GM12878 (cell line): ENCODE measurements at regions not wholly inside any gene's neighbourhood (a gene's known extent, or its start where the extent isn't known, plus 50 kb on each side); places are given as distances from the start of the nearest gene placed in this dataset.

Source experiments
- ATAC-seq: fragments of 200-7000 bp; cut with Tn5 transposase; 3 replicates; pipeline ENCODE4 v1.9.1; 2020; ENCODE audit warnings: mild to moderate bottlenecking, moderate library complexity
- BruUV-seq: library from RNA; stranded (reverse); fragments of 400-500 nt; replicated peaks from 2 replicates; lab custom pipeline; 2021; lab: Mats Ljungman, UMichigan
- CTCF ChIA-PET: fragments of 300-600 bp; sonication (Branson Sonifier 250); formaldehyde crosslinking; extraction: SDS; loops from one replicate; lab custom pipeline; 2021; ENCODE audit warnings: inconsistent platforms; lab: Yijun Ruan, JAX
- POLR2A ChIA-PET: fragments of 350-600 bp; formaldehyde crosslinking; extraction: SDS; loops from one replicate; lab custom pipeline; 2021; ENCODE audit warnings: inconsistent platforms; lab: Charles Lee
- RAD21 ChIA-PET: fragments of 300-600 bp; sonication (Branson Sonifier 250); formaldehyde crosslinking; loops from one replicate; lab custom pipeline; 2023; ENCODE audit warnings: antibody characterized with exemption; ENCODE audit not compliant: unreplicated experiment; lab: Charles Lee
- SMC1A ChIA-PET: fragments of 300-600 bp; sonication (Branson Sonifier 250); formaldehyde crosslinking; loops from one replicate; lab custom pipeline; 2023; ENCODE audit not compliant: unreplicated experiment, uncharacterized antibody; lab: Charles Lee
- DNase-seq: peaks from one replicate; pipeline ENCODE4 v3.0.0-alpha.2; 2011; ENCODE audit warnings: low read depth, low spot score
- FAIRE-seq: peaks from 3 replicates; lab custom pipeline; 2011; peaks lifted over from hg19 to GRCh38; lab: Jason Lieb, UNC
- H2AFZ ChIP-seq: 2 replicates; pipeline ENCODE4 v1.6.0; 2011; ENCODE audit warnings: low read depth, low read length, control low read depth; ENCODE audit not compliant: control insufficient read depth
- H3K27ac ChIP-seq: 2 replicates; pipeline ENCODE4 v1.5.1; 2011; ENCODE audit warnings: control low read depth; ENCODE audit not compliant: control insufficient read depth, insufficient read depth
- H3K27me3 ChIP-seq, 2 experiments: replicated peaks in 1 of 2; 2 replicates each; pipeline versions ENCODE4 v1.6.0 to v1.6.1; 2011; ENCODE audit warnings: low read length in 1 of 2; ENCODE audit not compliant: control insufficient read depth in 2 of 2, insufficient read depth in 2 of 2
- H3K36me3 ChIP-seq, 2 experiments: 2 replicates each; pipeline ENCODE4 v1.5.1; 2011; ENCODE audit warnings: low read length in 1 of 2; ENCODE audit not compliant: control insufficient read depth in 2 of 2, insufficient read depth in 2 of 2
- H3K4me1 ChIP-seq: 2 replicates; pipeline ENCODE4 v1.6.1; 2011; ENCODE audit warnings: mild to moderate bottlenecking, low read length, moderate library complexity, mixed read lengths; ENCODE audit not compliant: control insufficient read depth, insufficient read depth
- H3K4me2 ChIP-seq: 2 replicates; pipeline ENCODE4 v1.6.0; 2011; ENCODE audit warnings: control low read depth; ENCODE audit not compliant: control insufficient read depth, insufficient read depth
- H3K4me3 ChIP-seq: fragments of 200-600 bp; sonication (generic); 2 replicates; pipeline ENCODE4 v1.5.1; 2016
- H3K79me2 ChIP-seq: 2 replicates; pipeline ENCODE4 v1.6.0; 2011; ENCODE audit warnings: low read length; ENCODE audit not compliant: control insufficient read depth, insufficient read depth
- H3K9ac ChIP-seq: 2 replicates; pipeline ENCODE4 v1.8.0; 2011; ENCODE audit warnings: low read length, control low read depth, mixed read lengths; ENCODE audit not compliant: control insufficient read depth, insufficient read depth
- H3K9me3 ChIP-seq: replicated peaks from 3 replicates; pipeline ENCODE4 v1.5.1; 2011; ENCODE audit warnings: mild to moderate bottlenecking, low read length; ENCODE audit not compliant: control insufficient read depth, insufficient read depth
- H4K20me1 ChIP-seq: 2 replicates; pipeline ENCODE4 v1.6.0; 2011; ENCODE audit not compliant: control insufficient read depth, insufficient read depth
- BHLHE40 ChIP-seq, 2 experiments: fragments of 450-650 bp in 1 of 2; IDR thresholded peaks; 2 replicates each; pipeline ENCODE4 v1.6.1; 2011 to 2017; ENCODE audit warnings: low read depth in 2 of 2, borderline replicate concordance in 1 of 2, improper control_type of control experiment in 1 of 2, low read length in 1 of 2, mild to moderate bottlenecking in 1 of 2
- CEBPB ChIP-seq, 2 experiments: fragments of 150-350 bp in 1 of 2; IDR thresholded peaks; 2 replicates each; pipeline ENCODE4 v1.6.1; 2012 to 2014; ENCODE audit warnings: low read depth in 2 of 2, low read length in 2 of 2, borderline replicate concordance in 1 of 2, inconsistent platforms in 1 of 2
- CHD4 ChIP-seq: fragments of 200-600 bp; sonication (generic); IDR thresholded peaks from 2 replicates; pipeline ENCODE4 v1.6.1; 2016; ENCODE audit warnings: mild to moderate bottlenecking
- IKZF1 ChIP-seq: fragments of 450-650 bp; conservative IDR thresholded peaks from 2 replicates; pipeline ENCODE4 v1.6.1; 2017; ENCODE audit warnings: antibody characterized with exemption, mild to moderate bottlenecking
- MAX ChIP-seq: IDR thresholded peaks from 2 replicates; pipeline ENCODE4 v1.6.1; 2012; ENCODE audit warnings: low read depth, low read length, improper control_type of control experiment
- MEF2B ChIP-seq: fragments of 450-650 bp; IDR thresholded peaks from 2 replicates; pipeline ENCODE4 v1.6.1; 2018; ENCODE audit warnings: mild to moderate bottlenecking, moderate library complexity; ENCODE audit not compliant: partially characterized antibody, poor library complexity, severe bottlenecking
- MYB ChIP-seq: fragments of 150-350 bp; IDR thresholded peaks from 2 replicates; pipeline ENCODE4 v1.6.1; 2014; ENCODE audit warnings: mild to moderate bottlenecking, low read depth, low read length, borderline replicate concordance
- NKRF ChIP-seq: fragments of 450-650 bp; conservative IDR thresholded peaks from 2 replicates; pipeline ENCODE4 v1.6.1; 2017; ENCODE audit warnings: mild to moderate bottlenecking, moderate library complexity
- RELA ChIP-seq: fragments of 450-650 bp; IDR thresholded peaks from 2 replicates; pipeline ENCODE4 v1.8.0; 2014; ENCODE audit warnings: borderline replicate concordance; ENCODE audit not compliant: partially characterized antibody
- RUNX3 ChIP-seq: IDR thresholded peaks from 2 replicates; pipeline ENCODE4 v1.6.1; 2012; ENCODE audit warnings: low read length, inconsistent platforms
- STAT3 ChIP-seq: IDR thresholded peaks from 2 replicates; pipeline ENCODE4 v1.6.1; 2011; ENCODE audit warnings: low read depth, low read length, improper control_type of control experiment
- SUZ12 ChIP-seq: fragments of 200-600 bp; sonication (generic); IDR thresholded peaks from one replicate; pipeline ENCODE4 v1.6.1; 2018; ENCODE audit warnings: antibody characterized with exemption, mild to moderate bottlenecking; ENCODE audit not compliant: unreplicated experiment
- TCF12 ChIP-seq: IDR thresholded peaks from 2 replicates; pipeline ENCODE4 v1.6.1; 2011; ENCODE audit warnings: low read depth, mild to moderate bottlenecking, low read length
- YY1 ChIP-seq: IDR thresholded peaks from 2 replicates; pipeline ENCODE4 v1.6.1; 2011; ENCODE audit warnings: low read depth, mild to moderate bottlenecking, low read length
- ZNF207 ChIP-seq: fragments of 450-650 bp; IDR thresholded peaks from 2 replicates; pipeline ENCODE4 v1.6.1; 2014; ENCODE audit warnings: antibody characterized with exemption, mild to moderate bottlenecking, borderline replicate concordance
- WGBS: methylation state at CpG from one replicate; pipeline ENCODE4 v1.1.6; 2016; ENCODE audit warnings: low lambda C conversion rate; ENCODE audit not compliant: insufficient replicate concordance, insufficient coverage; ENCODE audit errors: missing lambda C conversion rate; 5-methylcytosine and 5-hydroxymethylcytosine counted together
- in situ Hi-C: fragments of 300-500 bp; cut with MboI; formaldehyde crosslinking; loops from 9 replicates; pipeline ENCODE4 v1.14.3; 2018; ENCODE audit warnings: mixed read lengths
- intact Hi-C: fragments of 100-400 bp; cut with micrococcal nuclease; formaldehyde crosslinking; loops from one replicate; pipeline ENCODE4 v1.14.2; 2022; ENCODE audit not compliant: unreplicated experiment
- TF ChIP-seq, protein P1 (sequence below): fragments of 450-650 bp; formaldehyde crosslinking; IDR thresholded peaks from 2 replicates; pipeline ENCODE4 v1.5.0; 2022; ENCODE audit warnings: mild to moderate bottlenecking, missing genetic modification characterization
- TF ChIP-seq, protein P2 (sequence below): fragments of 450-650 bp; IDR thresholded peaks from 2 replicates; pipeline ENCODE4 v1.6.1; 2017; ENCODE audit warnings: mild to moderate bottlenecking

GRCh38 chr5:30548580-30549305, 644.7 kb upstream of the CDH6 start:
- no peak overlapping the region for H3K4me2 ChIP-seq
- H3K4me1 ChIP-seq, result no peaks in the 10 kb centered on the region
- H3K36me3 ChIP-seq, result no peaks in the 10 kb centered on the region
- no peak overlapping the region for H3K4me3 ChIP-seq
- no peaks in the 10 kb centered on the region for H3K27me3 ChIP-seq
- no peaks in the 10 kb centered on the region for H4K20me1 ChIP-seq
- intact Hi-C loops, result no loop called here
- in situ Hi-C loops, result no loop called here
- H3K27ac ChIP-seq, result no peak overlapping the region
- BruUV-seq, result no TSS peak
- FAIRE-seq, result no peak
- TF ChIP-seq NKRF (no peak), MEF2B (no peak), MAX (no peak), SUZ12 (no peak), CEBPB (IDR thresholded peaks at IDR 0.05; ENCODE audit: borderline replicate concordance in 1 of 2, low read depth in 2 of 2, low read length in 2 of 2) (no peak), BHLHE40 (IDR thresholded peaks at IDR 0.05; ENCODE audit: borderline replicate concordance in 1 of 2, low read depth in 2 of 2, low read length in 1 of 2) (no peak), STAT3 (no peak), TCF12 (no peak), YY1 (no peak), ZNF207 (no peak), IKZF1 (no peak), CHD4 (no peak), MYB (no peak), RUNX3 (no peak), RELA (no peak)
- TF ChIP-seq, protein P1, sequence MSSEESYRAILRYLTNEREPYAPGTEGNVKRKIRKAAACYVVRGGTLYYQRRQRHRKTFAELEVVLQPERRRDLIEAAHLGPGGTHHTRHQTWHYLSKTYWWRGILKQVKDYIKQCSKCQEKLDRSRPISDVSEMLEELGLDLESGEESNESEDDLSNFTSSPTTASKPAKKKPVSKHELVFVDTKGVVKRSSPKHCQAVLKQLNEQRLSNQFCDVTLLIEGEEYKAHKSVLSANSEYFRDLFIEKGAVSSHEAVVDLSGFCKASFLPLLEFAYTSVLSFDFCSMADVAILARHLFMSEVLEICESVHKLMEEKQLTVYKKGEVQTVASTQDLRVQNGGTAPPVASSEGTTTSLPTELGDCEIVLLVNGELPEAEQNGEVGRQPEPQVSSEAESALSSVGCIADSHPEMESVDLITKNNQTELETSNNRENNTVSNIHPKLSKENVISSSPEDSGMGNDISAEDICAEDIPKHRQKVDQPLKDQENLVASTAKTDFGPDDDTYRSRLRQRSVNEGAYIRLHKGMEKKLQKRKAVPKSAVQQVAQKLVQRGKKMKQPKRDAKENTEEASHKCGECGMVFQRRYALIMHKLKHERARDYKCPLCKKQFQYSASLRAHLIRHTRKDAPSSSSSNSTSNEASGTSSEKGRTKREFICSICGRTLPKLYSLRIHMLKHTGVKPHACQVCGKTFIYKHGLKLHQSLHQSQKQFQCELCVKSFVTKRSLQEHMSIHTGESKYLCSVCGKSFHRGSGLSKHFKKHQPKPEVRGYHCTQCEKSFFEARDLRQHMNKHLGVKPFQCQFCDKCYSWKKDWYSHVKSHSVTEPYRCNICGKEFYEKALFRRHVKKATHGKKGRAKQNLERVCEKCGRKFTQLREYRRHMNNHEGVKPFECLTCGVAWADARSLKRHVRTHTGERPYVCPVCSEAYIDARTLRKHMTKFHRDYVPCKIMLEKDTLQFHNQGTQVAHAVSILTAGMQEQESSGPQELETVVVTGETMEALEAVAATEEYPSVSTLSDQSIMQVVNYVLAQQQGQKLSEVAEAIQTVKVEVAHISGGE (CRISPR knock-in tag), result no peak
- TF ChIP-seq, protein P2, sequence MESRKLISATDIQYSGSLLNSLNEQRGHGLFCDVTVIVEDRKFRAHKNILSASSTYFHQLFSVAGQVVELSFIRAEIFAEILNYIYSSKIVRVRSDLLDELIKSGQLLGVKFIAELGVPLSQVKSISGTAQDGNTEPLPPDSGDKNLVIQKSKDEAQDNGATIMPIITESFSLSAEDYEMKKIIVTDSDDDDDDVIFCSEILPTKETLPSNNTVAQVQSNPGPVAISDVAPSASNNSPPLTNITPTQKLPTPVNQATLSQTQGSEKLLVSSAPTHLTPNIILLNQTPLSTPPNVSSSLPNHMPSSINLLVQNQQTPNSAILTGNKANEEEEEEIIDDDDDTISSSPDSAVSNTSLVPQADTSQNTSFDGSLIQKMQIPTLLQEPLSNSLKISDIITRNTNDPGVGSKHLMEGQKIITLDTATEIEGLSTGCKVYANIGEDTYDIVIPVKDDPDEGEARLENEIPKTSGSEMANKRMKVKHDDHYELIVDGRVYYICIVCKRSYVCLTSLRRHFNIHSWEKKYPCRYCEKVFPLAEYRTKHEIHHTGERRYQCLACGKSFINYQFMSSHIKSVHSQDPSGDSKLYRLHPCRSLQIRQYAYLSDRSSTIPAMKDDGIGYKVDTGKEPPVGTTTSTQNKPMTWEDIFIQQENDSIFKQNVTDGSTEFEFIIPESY, result no peak
- no peaks in the 10 kb centered on the region for H3K9me3 ChIP-seq
- WGBS, result 20% methylated on average over 4 of the region's 4 CpGs
- no peak for DNase-seq
- no peaks in the 10 kb centered on the region for H3K79me2 ChIP-seq
- H2AFZ ChIP-seq, result no peak overlapping the region
- ChIA-PET RAD21 (no interaction called here), SMC1A (no interaction called here), POLR2A (no interaction called here), CTCF (no interaction called here)
- ATAC-seq, result no peak
- H3K9ac ChIP-seq, result no peak overlapping the region
